NCI-H2107 treated with DMSO at 0.1 percent for 48 hours (cell line): ENCODE measurements at regions not wholly inside any gene's neighbourhood (a gene's known extent, or its start where the extent isn't known, plus 50 kb on each side); places are given as distances from the start of the nearest gene placed in this dataset.
A peak's percentile ranks its signal among the peaks of the same experiment; 100 is the strongest.

Source experiments
- DNase-seq: peaks from one replicate; lab custom pipeline; 2025; ENCODE audit not compliant: unreplicated experiment; lab: John Stamatoyannopoulos, UW

- no peak for DNase-seq
Measured at GRCh38 chr2:8046849-8047248, 635.0 kb upstream of the ID2 start.

GRCh38 chr2:8049176-8049575 lies 632.7 kb upstream of the ID2 start:
- DNase-seq = no peak

- DNase-seq = no peak
Measured at GRCh38 chr2:8049851-8050571, 631.8 kb upstream of the ID2 start.

- no peak for DNase-seq
Measured at GRCh38 chr2:8053216-8053615, 628.6 kb upstream of the ID2 start.

GRCh38 chr2:8054070-8054469 lies 627.8 kb upstream of the ID2 start:
- no peak for DNase-seq

- DNase-seq = no peak
Measured at GRCh38 chr2:8058652-8059051, 623.2 kb upstream of the ID2 start.

- DNase-seq = peak; percentile 56
Measured at GRCh38 chr2:8059255-8059654, 622.6 kb upstream of the ID2 start.

GRCh38 chr2:8059794-8060193 lies 622.1 kb upstream of the ID2 start:
- no peak for DNase-seq

GRCh38 chr2:8061219-8061618 lies 620.6 kb upstream of the ID2 start:
- no peak for DNase-seq

- DNase-seq = no peak
Measured at GRCh38 chr2:8064603-8065002, 617.3 kb upstream of the ID2 start.

- DNase-seq = no peak
Measured at GRCh38 chr2:8065191-8065590, 616.7 kb upstream of the ID2 start.

- DNase-seq = no peak
Measured at GRCh38 chr2:8067784-8068336, 614.0 kb upstream of the ID2 start.

GRCh38 chr2:8072907-8073306 lies 608.9 kb upstream of the ID2 start:
- DNase-seq = no peak

- no peak for DNase-seq
Measured at GRCh38 chr2:8073916-8074315, 607.9 kb upstream of the ID2 start.

- DNase-seq = no peak
Measured at GRCh38 chr2:8076448-8077342, 605.2 kb upstream of the ID2 start.

- no peak for DNase-seq
Measured at GRCh38 chr2:8078705-8079104, 603.2 kb upstream of the ID2 start.

- no peak for DNase-seq
Measured at GRCh38 chr2:8080063-8080462, 601.8 kb upstream of the ID2 start.

- DNase-seq = no peak
Measured at GRCh38 chr2:8081130-8081529, 600.7 kb upstream of the ID2 start.

GRCh38 chr2:8082840-8083239 lies 599.0 kb upstream of the ID2 start:
- DNase-seq = no peak

GRCh38 chr2:8086357-8086756 lies 595.5 kb upstream of the ID2 start:
- no peak for DNase-seq

- no peak for DNase-seq
Measured at GRCh38 chr2:8086796-8087479, 594.9 kb upstream of the ID2 start.

- no peak for DNase-seq
Measured at GRCh38 chr2:8087480-8087840, 594.4 kb upstream of the ID2 start.
